Astrocyte of the cerebellum (primary cell): ENCODE measurements at regions not wholly inside any gene's neighbourhood (a gene's known extent, or its start where the extent isn't known, plus 50 kb on each side); places are given as distances from the start of the nearest gene placed in this dataset.

Experiments used
- DNase-seq: peaks from one replicate; pipeline ENCODE4 v3.0.0-alpha.2; 2011; ENCODE audit warnings: low read depth
- H3K4me3 ChIP-seq: 2 replicates; pipeline ENCODE4 v1.5.1; 2011; ENCODE audit warnings: mild to moderate bottlenecking, low read depth, low read length, moderate library complexity
- CTCF ChIP-seq: IDR thresholded peaks from 2 replicates; pipeline ENCODE4 v1.5.1; 2012; ENCODE audit warnings: low read length, low read depth, moderate library complexity, mild to moderate bottlenecking; ENCODE audit errors: missing control alignments
- in situ Hi-C: cut with HindIII; loops from 2 replicates; pipeline ENCODE4 v1.10.0; 2017; ENCODE audit warnings: low sequenced_read_pairs

- no peak for TF ChIP-seq CTCF
- no peak for DNase-seq
- H3K4me3 ChIP-seq, result no peak overlapping the region
- in situ Hi-C loops, result no loop called here
Measured at GRCh38 chr5:72658761-72659540, 151.7 kb upstream of the ZNF366 start.

- in situ Hi-C loops, result no loop called here
- TF ChIP-seq CTCF, result no peak
- H3K4me3 ChIP-seq, result no peak overlapping the region
- DNase-seq, result no peak
Measured at GRCh38 chr5:72658161-72658560, 151.0 kb upstream of the ZNF366 start.

GRCh38 chr5:72656756-72657513, 149.7 kb upstream of the ZNF366 start:
- no peak for TF ChIP-seq CTCF
- in situ Hi-C loops, result no loop called here
- DNase-seq, result no peak
- no peak overlapping the region for H3K4me3 ChIP-seq

GRCh38 chr5:72656331-72656730, 149.1 kb upstream of the ZNF366 start:
- no peak for DNase-seq
- TF ChIP-seq CTCF, result no peak
- in situ Hi-C loops, result no loop called here
- no peak overlapping the region for H3K4me3 ChIP-seq

GRCh38 chr5:72654231-72654630, 147.0 kb upstream of the ZNF366 start:
- H3K4me3 ChIP-seq, result no peak overlapping the region
- no peak for DNase-seq
- in situ Hi-C loops, result no loop called here
- no peak for TF ChIP-seq CTCF

GRCh38 chr5:72653586-72653985, 146.4 kb upstream of the ZNF366 start:
- no peak overlapping the region for H3K4me3 ChIP-seq
- in situ Hi-C loops, result no loop called here
- no peak for DNase-seq
- TF ChIP-seq CTCF, result no peak
